ENCODE measurements at regions not wholly inside any gene's neighbourhood (a gene's known extent, or its start where the extent isn't known, plus 50 kb on each side); places are given as distances from the start of the nearest gene placed in this dataset.

- DNase-seq (ENCODE audit: low read depth) = no peak
- no peak overlapping the region for H3K4me3 ChIP-seq (ENCODE audit: low read depth, low read length)
- TF ChIP-seq CTCF (conservative IDR thresholded peaks at IDR 0.05; ENCODE audit: low read depth, low read length) = no peak
Measured at GRCh38 chr2:5235701-5236100, 456.5 kb upstream of the SOX11 start.

- no peak for DNase-seq (ENCODE audit: low read depth)
- no peak overlapping the region for H3K4me3 ChIP-seq (ENCODE audit: low read depth, low read length)
- TF ChIP-seq CTCF (conservative IDR thresholded peaks at IDR 0.05; ENCODE audit: low read depth, low read length) = no peak
Measured at GRCh38 chr2:5236249-5236648, 455.9 kb upstream of the SOX11 start.

- no peak overlapping the region for H3K4me3 ChIP-seq (ENCODE audit: low read depth, low read length)
- no peak for DNase-seq (ENCODE audit: low read depth)
- no peak for TF ChIP-seq CTCF (conservative IDR thresholded peaks at IDR 0.05; ENCODE audit: low read depth, low read length)
Measured at GRCh38 chr2:5242751-5243150, 449.4 kb upstream of the SOX11 start.

GRCh38 chr2:5250482-5250881, 441.7 kb upstream of the SOX11 start:
- no peak for TF ChIP-seq CTCF (conservative IDR thresholded peaks at IDR 0.05; ENCODE audit: low read depth, low read length)
- DNase-seq (ENCODE audit: low read depth) = peak; percentile 75
- no peak overlapping the region for H3K4me3 ChIP-seq (ENCODE audit: low read depth, low read length)

GRCh38 chr2:5253263-5253662, 438.9 kb upstream of the SOX11 start:
- no peak for TF ChIP-seq CTCF (conservative IDR thresholded peaks at IDR 0.05; ENCODE audit: low read depth, low read length)
- DNase-seq (ENCODE audit: low read depth) = no peak
- no peak overlapping the region for H3K4me3 ChIP-seq (ENCODE audit: low read depth, low read length)

GRCh38 chr2:5254791-5255332, 437.3 kb upstream of the SOX11 start:
- TF ChIP-seq CTCF (conservative IDR thresholded peaks at IDR 0.05; ENCODE audit: low read depth, low read length) = no peak
- DNase-seq (ENCODE audit: low read depth) = no peak
- H3K4me3 ChIP-seq (ENCODE audit: low read depth, low read length) = no peak overlapping the region

GRCh38 chr2:5263291-5263690, 428.9 kb upstream of the SOX11 start:
- no peak for DNase-seq (ENCODE audit: low read depth)
- no peak overlapping the region for H3K4me3 ChIP-seq (ENCODE audit: low read depth, low read length)
- TF ChIP-seq CTCF (conservative IDR thresholded peaks at IDR 0.05; ENCODE audit: low read depth, low read length) = no peak

All from choroid plexus epithelial cell (primary cell).